GM19438 (cell line): ENCODE measurements at regions not wholly inside any gene's neighbourhood (a gene's known extent, or its start where the extent isn't known, plus 50 kb on each side); places are given as distances from the start of the nearest gene placed in this dataset.
"Not testable (repeated sequence)": the region's sequence is repeated elsewhere in the genome, so short reads cannot be mapped to it uniquely, and the experiment has no call there.

Source experiments
- ATAC-seq: cut with Tn5 transposase; IDR thresholded peaks from one replicate; pipeline ENCODE4 v1.9.1; 2021; ENCODE audit warnings: low read depth; ENCODE audit not compliant: unreplicated experiment

- no peak for ATAC-seq
Observed at GRCh38 chr17:33560165-33560564, 267.1 kb upstream of the ASIC2 start.

GRCh38 chr17:33560871-33561270, 267.8 kb upstream of the ASIC2 start:
- ATAC-seq, result no peak

- ATAC-seq, result no peak
Observed at GRCh38 chr17:33561569-33562334, 268.7 kb upstream of the ASIC2 start.

- ATAC-seq, result no peak
Observed at GRCh38 chr17:33562792-33563191, 269.7 kb upstream of the ASIC2 start.

GRCh38 chr17:33564146-33564545, 271.1 kb upstream of the ASIC2 start:
- ATAC-seq, result no peak

GRCh38 chr17:33567223-33567622, 274.1 kb upstream of the ASIC2 start:
- no peak for ATAC-seq

- ATAC-seq, result no peak
Observed at GRCh38 chr17:33572615-33573014, 279.5 kb upstream of the ASIC2 start.

- ATAC-seq, result no peak
Observed at GRCh38 chr17:33574942-33575445, 281.9 kb upstream of the ASIC2 start.

GRCh38 chr17:33579740-33580139, 286.6 kb upstream of the ASIC2 start:
- not testable (repeated sequence) for ATAC-seq

- ATAC-seq, result no peak
Observed at GRCh38 chr17:33580215-33580614, 287.1 kb upstream of the ASIC2 start.

- ATAC-seq, result no peak
Observed at GRCh38 chr17:33582661-33583060, 289.6 kb upstream of the ASIC2 start.

GRCh38 chr17:33583518-33584417, 290.7 kb upstream of the ASIC2 start:
- ATAC-seq, result no peak

- ATAC-seq, result no peak
Observed at GRCh38 chr17:33593991-33594390, 300.9 kb upstream of the ASIC2 start.

- no peak for ATAC-seq
Observed at GRCh38 chr17:33595828-33596227, 302.7 kb upstream of the ASIC2 start.

GRCh38 chr17:33596899-33597298, 303.8 kb upstream of the ASIC2 start:
- ATAC-seq, result no peak

GRCh38 chr17:33598797-33599196, 305.7 kb upstream of the ASIC2 start:
- ATAC-seq, result no peak

- no peak for ATAC-seq
Observed at GRCh38 chr17:33602981-33603380, 309.9 kb upstream of the ASIC2 start.

GRCh38 chr17:33603789-33604188, 310.7 kb upstream of the ASIC2 start:
- no peak for ATAC-seq

- ATAC-seq, result no peak
Observed at GRCh38 chr17:33611532-33611931, 318.4 kb upstream of the ASIC2 start.

- no peak for ATAC-seq
Observed at GRCh38 chr17:33615861-33616260, 322.8 kb upstream of the ASIC2 start.

- ATAC-seq, result no peak
Observed at GRCh38 chr17:33623841-33624240, 330.7 kb upstream of the ASIC2 start.
